Testis (tissue), 2 donors: ENCODE measurements at regions not wholly inside any gene's neighbourhood (a gene's known extent, or its start where the extent isn't known, plus 50 kb on each side); places are given as distances from the start of the nearest gene placed in this dataset.

ENCODE experiments used
- POLR2A ChIP-seq: fragments of 450-650 bp; IDR thresholded peaks from one replicate; pipeline ENCODE4 v1.6.1; 2017; ENCODE audit warnings: antibody characterized with exemption, mild to moderate bottlenecking, moderate library complexity
- TF ChIP-seq, protein P1 (sequence below), 3 experiments: fragments of 450-650 bp in 2 of 3; fragments of 200-600 bp in 1 of 3; sonication (generic) in 1 of 3; IDR thresholded peaks; one replicate each; pipeline ENCODE4 v1.5.1; 2016 to 2019; ENCODE audit warnings: antibody characterized with exemption in 3 of 3, mild to moderate bottlenecking in 2 of 3, moderate library complexity in 1 of 3

DNA sequence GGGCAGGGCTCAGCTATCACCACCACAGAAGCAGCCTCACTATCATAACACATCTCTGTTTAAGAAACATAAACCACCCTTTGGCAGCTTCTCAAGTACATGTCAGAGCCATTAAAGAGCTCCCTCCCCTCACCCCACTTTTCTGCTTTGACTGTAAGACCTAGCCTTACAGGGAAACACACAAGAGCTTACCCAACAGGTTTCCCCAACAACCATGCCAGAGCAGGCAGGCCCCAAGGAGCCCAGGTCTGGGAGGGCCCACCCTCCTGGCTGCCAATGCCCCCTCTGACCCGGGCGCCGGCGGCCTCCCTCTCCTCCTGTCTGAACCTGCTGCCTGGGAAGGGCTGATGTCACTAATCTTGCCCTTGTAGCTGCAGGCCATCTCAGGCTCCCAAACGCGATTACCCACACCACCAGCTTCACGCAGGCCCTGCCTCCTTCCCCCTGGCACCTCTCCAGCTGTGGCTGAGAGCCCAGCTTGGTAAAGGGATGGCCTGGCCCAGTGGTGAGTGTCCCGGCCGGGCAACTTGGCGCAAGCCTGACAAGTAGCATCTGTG is 402.0 kb downstream of the MAFB start:
- TF ChIP-seq POLR2A, result no peak
- TF ChIP-seq, protein P1, sequence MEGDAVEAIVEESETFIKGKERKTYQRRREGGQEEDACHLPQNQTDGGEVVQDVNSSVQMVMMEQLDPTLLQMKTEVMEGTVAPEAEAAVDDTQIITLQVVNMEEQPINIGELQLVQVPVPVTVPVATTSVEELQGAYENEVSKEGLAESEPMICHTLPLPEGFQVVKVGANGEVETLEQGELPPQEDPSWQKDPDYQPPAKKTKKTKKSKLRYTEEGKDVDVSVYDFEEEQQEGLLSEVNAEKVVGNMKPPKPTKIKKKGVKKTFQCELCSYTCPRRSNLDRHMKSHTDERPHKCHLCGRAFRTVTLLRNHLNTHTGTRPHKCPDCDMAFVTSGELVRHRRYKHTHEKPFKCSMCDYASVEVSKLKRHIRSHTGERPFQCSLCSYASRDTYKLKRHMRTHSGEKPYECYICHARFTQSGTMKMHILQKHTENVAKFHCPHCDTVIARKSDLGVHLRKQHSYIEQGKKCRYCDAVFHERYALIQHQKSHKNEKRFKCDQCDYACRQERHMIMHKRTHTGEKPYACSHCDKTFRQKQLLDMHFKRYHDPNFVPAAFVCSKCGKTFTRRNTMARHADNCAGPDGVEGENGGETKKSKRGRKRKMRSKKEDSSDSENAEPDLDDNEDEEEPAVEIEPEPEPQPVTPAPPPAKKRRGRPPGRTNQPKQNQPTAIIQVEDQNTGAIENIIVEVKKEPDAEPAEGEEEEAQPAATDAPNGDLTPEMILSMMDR (IDR thresholded peaks at IDR 0.05), result no peak
